ENCODE measurements at regions not wholly inside any gene's neighbourhood (a gene's known extent, or its start where the extent isn't known, plus 50 kb on each side); places are given as distances from the start of the nearest gene placed in this dataset.

DNA sequence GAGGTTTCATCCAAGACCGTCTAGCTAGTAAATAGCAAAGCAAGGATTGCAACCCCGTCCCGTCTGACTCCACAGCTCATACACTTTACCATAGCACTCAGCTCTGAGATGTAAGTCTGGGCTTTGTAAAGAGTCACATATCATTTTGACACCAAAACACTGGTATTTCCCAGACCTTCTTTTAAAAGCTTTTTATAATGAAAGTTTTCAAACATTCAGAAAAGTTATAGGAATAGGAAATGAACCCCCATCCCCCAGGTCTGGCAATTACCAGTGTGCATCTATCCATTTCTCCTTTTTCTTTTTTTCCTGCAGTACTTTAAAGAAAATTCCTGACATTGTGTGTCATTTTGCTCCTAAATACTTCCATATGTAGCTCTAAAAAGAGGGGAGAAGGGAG lies 183.6 kb upstream of the CCND2 start:
- Mint-ChIP-seq H3K27me3 (peaks cover 33% of the 10 kb centered on the region), H3K27ac (ENCODE audit: low read depth) (no peak overlapping the region), H3K9me3 (no peaks in the 10 kb centered on the region), H3K4me3 (no peak overlapping the region), H3K36me3 (ENCODE audit: insufficient read depth) (no peaks in the 10 kb centered on the region), H3K4me1 (no peaks in the 10 kb centered on the region)
- ATAC-seq (replicated peaks; ENCODE audit: extremely low read depth, poor library complexity, severe bottlenecking), result no peak
- DNase-seq (ENCODE audit: low spot score in 2 of 2), result no peak

DNA sequence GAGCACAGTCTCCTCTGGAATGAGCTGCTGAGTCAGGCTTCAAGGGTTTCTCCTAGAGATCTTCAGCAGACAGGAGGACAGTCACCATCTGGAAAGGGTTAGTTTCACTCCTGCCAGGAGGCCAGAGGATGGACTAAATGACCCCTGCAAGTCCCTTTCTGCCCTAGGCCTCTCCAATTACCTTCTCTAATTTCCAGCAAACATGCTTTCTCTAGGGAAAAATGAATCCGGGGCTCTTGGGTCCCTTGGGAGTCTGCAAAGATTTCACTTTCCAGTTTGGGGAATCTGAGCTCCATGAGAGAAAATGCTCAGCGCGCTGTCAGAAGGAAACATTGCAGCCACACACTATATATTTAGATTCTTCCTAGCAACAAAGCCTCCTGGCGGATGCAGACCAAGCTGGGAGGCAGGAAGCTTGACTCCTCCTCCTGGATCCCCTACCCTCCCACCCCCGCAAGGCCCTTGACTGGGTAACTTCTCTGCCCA lies 184.4 kb upstream of the CCND2 start:
- Mint-ChIP-seq H3K4me3 (no peak overlapping the region), H3K9me3 (no peaks in the 10 kb centered on the region), H3K4me1 (no peaks in the 10 kb centered on the region), H3K27me3 (peaks cover 31% of the 10 kb centered on the region), H3K36me3 (ENCODE audit: insufficient read depth) (no peaks in the 10 kb centered on the region), H3K27ac (ENCODE audit: low read depth) (no peak overlapping the region)
- DNase-seq (ENCODE audit: low spot score in 2 of 2) (no peak), ATAC-seq (replicated peaks; ENCODE audit: extremely low read depth, poor library complexity, severe bottlenecking) (no peak)

DNA sequence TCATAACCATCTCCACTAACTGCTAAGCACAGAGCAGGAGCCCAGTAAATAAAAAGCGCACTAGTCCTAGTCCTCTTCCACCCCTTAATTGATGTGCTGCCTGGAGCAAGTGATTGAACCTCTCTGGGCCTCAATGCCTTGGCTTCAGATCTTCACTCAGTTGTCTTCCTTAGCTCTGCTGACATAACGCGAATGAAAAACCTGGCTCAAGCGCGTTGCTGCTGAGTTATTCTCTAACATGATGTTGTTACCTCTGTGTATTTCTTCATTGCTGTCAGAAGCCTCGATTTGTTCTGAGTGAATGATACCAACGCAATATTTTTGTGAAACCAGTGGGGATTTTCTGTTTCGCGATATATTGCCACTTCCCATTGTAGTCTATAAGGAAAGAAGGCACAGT lies 185.1 kb upstream of the CCND2 start:
- ATAC-seq (replicated peaks; ENCODE audit: extremely low read depth, poor library complexity, severe bottlenecking), result no peak
- no peak overlapping the region for H3K4me3 Mint-ChIP-seq
- no peak overlapping the region for H3K27ac Mint-ChIP-seq (ENCODE audit: low read depth)
- H3K9me3 Mint-ChIP-seq, result no peaks in the 10 kb centered on the region
- H3K36me3 Mint-ChIP-seq (ENCODE audit: insufficient read depth), result no peaks in the 10 kb centered on the region
- no peak for DNase-seq (ENCODE audit: low spot score in 2 of 2)
- peaks cover 31% of the 10 kb centered on the region for H3K27me3 Mint-ChIP-seq
- no peaks in the 10 kb centered on the region for H3K4me1 Mint-ChIP-seq

DNA sequence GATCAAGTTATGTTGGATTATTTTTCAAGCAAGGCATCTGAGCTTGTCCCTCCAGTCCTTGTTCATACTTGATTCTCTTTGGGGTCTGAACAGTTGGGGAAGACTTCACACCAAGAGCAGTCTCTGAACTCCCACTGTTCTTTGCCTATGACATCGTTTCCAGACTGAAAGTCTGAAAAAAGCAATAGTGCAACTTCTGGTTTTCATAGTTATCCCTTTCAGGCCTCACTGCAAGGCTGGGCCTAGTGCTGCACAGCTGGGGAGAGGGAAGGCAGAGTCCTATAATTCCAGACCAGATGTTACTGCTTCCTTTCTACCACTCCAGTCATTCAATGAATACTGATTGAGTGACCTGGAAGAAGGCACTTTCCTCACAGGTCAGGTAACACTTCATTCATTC lies 187.1 kb upstream of the CCND2 start:
- no peak overlapping the region for H3K4me3 Mint-ChIP-seq
- H3K36me3 Mint-ChIP-seq (ENCODE audit: insufficient read depth), result no peaks in the 10 kb centered on the region
- no peaks in the 10 kb centered on the region for H3K9me3 Mint-ChIP-seq
- H3K27ac Mint-ChIP-seq (ENCODE audit: low read depth), result no peak overlapping the region
- no peak for DNase-seq (ENCODE audit: low spot score in 2 of 2)
- ATAC-seq (replicated peaks; ENCODE audit: extremely low read depth, poor library complexity, severe bottlenecking), result no peak
- no peaks in the 10 kb centered on the region for H3K4me1 Mint-ChIP-seq
- H3K27me3 Mint-ChIP-seq, result peaks cover 39% of the 10 kb centered on the region

DNA sequence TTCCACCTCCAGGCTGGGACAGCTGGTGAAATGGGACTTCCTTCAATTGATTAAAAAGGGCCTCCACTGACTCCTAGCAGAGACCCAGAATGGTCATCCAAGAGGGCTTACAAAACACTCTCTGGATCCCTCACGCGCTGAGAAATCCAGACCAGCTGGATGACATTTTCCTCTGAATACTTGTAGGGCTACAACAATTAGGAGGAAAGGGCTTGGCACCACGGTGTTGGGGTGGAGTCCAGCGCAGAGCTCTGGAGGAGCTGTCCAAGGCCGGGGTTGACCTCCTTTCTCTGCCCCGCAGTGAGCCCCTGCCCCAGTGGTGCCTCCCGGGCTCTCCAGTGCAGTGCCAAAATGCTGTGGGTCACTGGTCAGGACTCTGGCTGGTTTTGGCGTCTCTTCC lies 189.0 kb upstream of the CCND2 start:
- Mint-ChIP-seq H3K27me3 (peaks cover 31% of the 10 kb centered on the region), H3K9me3 (no peaks in the 10 kb centered on the region)

DNA sequence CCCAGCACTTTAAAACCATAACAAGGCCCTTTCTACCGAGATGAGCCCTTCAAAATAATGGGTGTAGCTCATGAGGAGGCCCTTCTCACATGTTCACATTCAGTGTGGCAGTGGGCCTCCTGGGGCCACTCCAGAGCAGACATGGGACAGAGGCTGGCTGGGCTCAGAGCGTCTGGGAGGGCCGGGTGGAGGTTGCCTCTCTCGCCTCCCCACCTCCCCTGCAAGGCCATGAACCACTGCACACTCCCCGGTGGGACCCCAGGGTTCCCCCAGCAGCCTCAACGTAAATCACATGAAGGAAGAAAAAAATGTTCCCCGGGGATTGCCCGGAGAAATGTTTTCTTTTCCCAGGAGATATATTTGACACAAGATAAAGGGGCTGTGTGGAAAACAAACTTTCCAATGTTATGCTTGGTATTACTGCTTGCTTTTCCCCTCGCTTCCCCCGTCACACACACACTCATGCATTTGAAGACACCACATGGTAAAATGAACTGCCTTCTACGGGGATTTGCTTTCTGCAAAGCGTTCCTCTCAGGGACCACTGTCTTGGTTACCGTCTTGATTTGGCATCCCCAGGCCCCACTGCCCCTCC lies 190.7 kb upstream of the CCND2 start:
- Mint-ChIP-seq H3K4me1 (no peaks in the 10 kb centered on the region), H3K36me3 (ENCODE audit: insufficient read depth) (no peaks in the 10 kb centered on the region)

More for the DNA sequence above, 189.0 kb upstream of the CCND2 start:
- ATAC-seq (replicated peaks; ENCODE audit: extremely low read depth, poor library complexity, severe bottlenecking) (no peak), DNase-seq (ENCODE audit: low spot score in 2 of 2) (no peak)
- H3K36me3 Mint-ChIP-seq (ENCODE audit: insufficient read depth), result no peaks in the 10 kb centered on the region
- no peaks in the 10 kb centered on the region for H3K4me1 Mint-ChIP-seq
- H3K4me3 Mint-ChIP-seq, result no peak overlapping the region
- H3K27ac Mint-ChIP-seq (ENCODE audit: low read depth), result no peak overlapping the region

DNA sequence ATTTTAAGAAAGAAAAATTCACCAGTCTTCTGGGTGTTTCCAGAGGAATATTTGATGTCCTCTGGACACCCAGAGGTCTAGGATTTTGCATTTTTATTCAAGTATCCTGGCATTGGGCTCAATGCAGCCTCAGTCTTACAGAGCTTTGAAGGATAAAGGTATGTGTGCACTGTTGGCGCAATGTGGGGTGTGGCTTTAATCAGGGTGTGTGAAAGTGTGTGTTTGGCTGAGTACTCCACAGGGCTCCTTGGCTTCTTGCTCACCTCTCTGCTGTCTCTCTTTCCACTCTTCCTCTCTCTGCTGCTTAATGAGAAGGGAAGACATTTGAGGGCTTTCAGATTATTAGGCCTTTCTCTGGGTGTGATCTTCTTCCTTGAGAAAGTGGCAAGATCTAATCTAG lies 193.3 kb upstream of the CCND2 start:
- no peak overlapping the region for H3K4me3 Mint-ChIP-seq
- H3K36me3 Mint-ChIP-seq (ENCODE audit: insufficient read depth), result no peaks in the 10 kb centered on the region
- H3K4me1 Mint-ChIP-seq, result no peaks in the 10 kb centered on the region
- ATAC-seq (replicated peaks; ENCODE audit: extremely low read depth, poor library complexity, severe bottlenecking) (no peak), DNase-seq (ENCODE audit: low spot score in 2 of 2) (no peak)
- H3K27me3 Mint-ChIP-seq, result peaks cover 73% of the 10 kb centered on the region
- H3K9me3 Mint-ChIP-seq, result peaks cover 5% of the 10 kb centered on the region
- H3K27ac Mint-ChIP-seq (ENCODE audit: low read depth), result no peak overlapping the region

More for the DNA sequence above, 190.7 kb upstream of the CCND2 start:
- peaks cover 5% of the 10 kb centered on the region for H3K9me3 Mint-ChIP-seq
- DNase-seq (ENCODE audit: low spot score in 2 of 2) (no peak), ATAC-seq (replicated peaks; ENCODE audit: extremely low read depth, poor library complexity, severe bottlenecking) (no peak)
- H3K4me3 Mint-ChIP-seq, result no peak overlapping the region
- H3K27ac Mint-ChIP-seq (ENCODE audit: low read depth), result no peak overlapping the region
- H3K27me3 Mint-ChIP-seq, result peaks cover 47% of the 10 kb centered on the region

DNA sequence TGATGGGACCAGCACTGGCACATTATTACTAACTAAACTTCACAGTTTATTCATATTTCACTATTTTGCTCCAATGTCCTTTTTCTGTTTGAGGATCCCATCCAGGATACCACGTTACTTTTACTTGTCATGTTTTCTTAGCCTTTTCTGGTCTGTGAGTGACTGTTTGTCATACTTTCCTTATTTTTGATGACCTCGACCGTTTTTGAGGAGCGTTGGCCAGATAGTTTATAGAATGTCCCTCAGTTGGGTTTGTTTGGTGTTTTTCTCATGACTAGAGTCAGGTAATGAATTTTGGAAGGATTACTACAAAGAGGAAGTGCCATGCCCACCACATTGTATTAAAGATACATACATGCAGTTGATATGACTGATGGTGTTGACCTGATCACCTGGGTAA lies 199.4 kb upstream of the CCND2 start:
- Mint-ChIP-seq H3K27ac (ENCODE audit: low read depth) (no peak overlapping the region), H3K9me3 (peaks cover 5% of the 10 kb centered on the region), H3K36me3 (ENCODE audit: insufficient read depth) (no peaks in the 10 kb centered on the region), H3K4me1 (no peaks in the 10 kb centered on the region), H3K4me3 (no peak overlapping the region), H3K27me3 (peaks cover 65% of the 10 kb centered on the region)
- ATAC-seq (replicated peaks; ENCODE audit: extremely low read depth, poor library complexity, severe bottlenecking), result no peak
- DNase-seq (ENCODE audit: low spot score in 2 of 2), result no peak

DNA sequence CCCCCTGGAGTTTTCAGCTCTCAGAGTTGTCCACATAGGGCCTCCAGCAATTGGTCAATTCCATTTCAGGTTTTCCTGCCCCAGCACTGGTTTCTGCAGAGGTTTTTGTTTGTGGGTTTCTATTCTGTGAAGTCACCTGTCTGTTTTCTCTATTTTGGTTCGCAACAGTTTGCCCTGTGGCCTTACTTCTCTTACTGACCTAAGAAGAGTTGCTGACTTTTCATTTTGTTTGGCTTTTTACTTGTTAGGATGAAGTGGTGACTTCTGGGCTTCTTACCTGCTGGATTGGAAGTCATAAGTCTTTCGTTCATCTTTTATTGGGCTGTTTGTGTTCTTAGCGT lies 196.4 kb upstream of the PARP11 start:
- Mint-ChIP-seq H3K36me3 (ENCODE audit: insufficient read depth) (no peaks in the 10 kb centered on the region), H3K27ac (ENCODE audit: low read depth) (no peak overlapping the region), H3K27me3 (peaks cover 22% of the 10 kb centered on the region), H3K4me1 (no peaks in the 10 kb centered on the region), H3K4me3 (no peak overlapping the region), H3K9me3 (no peaks in the 10 kb centered on the region)
- no peak for DNase-seq (ENCODE audit: low spot score in 2 of 2)
- no peak for ATAC-seq (replicated peaks; ENCODE audit: extremely low read depth, poor library complexity, severe bottlenecking)

DNA sequence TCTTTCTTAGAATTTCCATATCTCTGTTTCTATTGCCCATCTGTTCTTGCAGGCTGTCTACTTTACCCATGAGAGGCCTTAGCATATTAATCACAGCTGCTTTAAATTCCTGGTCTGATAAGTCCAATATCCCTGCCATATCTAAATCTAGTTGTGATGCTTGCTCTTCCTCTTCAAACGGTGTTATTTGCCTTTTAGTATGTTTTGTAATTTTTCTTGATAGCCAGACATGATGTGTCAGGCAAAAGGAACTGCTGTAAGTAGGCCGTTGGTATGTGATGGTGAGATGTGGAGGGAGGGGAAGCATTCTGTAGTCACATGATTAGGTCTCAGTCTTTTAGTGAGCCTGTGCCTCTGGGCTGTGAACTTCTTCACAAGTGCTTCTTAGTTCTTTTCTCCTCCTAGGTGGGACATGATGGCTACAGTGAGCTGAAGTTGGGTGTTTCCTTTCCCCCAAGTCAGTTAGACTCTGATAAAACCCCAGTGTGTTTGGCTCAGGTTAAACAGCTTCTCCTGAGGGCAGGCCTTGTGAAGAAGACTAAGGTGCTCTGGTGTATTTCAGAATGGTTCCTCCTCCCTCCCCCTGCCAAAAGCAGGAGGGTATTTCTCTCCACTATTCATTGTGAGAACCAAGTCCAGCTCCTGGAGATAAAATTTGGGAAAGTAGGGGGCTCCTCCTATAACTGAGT lies 195.9 kb upstream of the PARP11 start:
- Mint-ChIP-seq H3K4me3 (no peak overlapping the region), H3K27me3 (peaks cover 17% of the 10 kb centered on the region), H3K27ac (ENCODE audit: low read depth) (no peak overlapping the region), H3K36me3 (ENCODE audit: insufficient read depth) (no peaks in the 10 kb centered on the region), H3K9me3 (no peaks in the 10 kb centered on the region), H3K4me1 (no peaks in the 10 kb centered on the region)
- ATAC-seq (replicated peaks; ENCODE audit: extremely low read depth, poor library complexity, severe bottlenecking) (no peak), DNase-seq (ENCODE audit: low spot score in 2 of 2) (no peak)

DNA sequence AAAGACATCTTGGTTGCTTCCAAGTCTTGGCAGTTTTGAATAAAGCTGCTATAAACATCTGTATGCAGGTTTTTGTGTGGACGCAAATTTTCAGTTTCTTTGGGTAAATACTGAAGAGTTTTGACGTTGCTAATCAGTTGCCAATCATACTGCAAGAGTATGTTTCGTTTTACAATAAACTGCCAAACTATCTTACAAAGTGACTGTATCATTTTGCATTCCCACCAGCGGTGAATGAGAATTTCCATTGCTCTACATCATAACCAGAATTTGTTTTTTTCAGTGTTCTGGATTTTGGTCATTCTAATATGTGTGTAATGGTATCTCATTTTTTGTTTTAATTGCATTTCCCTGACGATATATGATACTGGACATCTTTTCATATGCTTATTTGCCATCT lies 190.8 kb upstream of the PARP11 start:
- no peak for ATAC-seq (replicated peaks; ENCODE audit: extremely low read depth, poor library complexity, severe bottlenecking)
- Mint-ChIP-seq H3K36me3 (ENCODE audit: insufficient read depth) (peaks cover 2% of the 10 kb centered on the region), H3K27me3 (peaks cover 9% of the 10 kb centered on the region), H3K9me3 (no peaks in the 10 kb centered on the region), H3K27ac (ENCODE audit: low read depth) (no peak overlapping the region), H3K4me3 (no peak overlapping the region), H3K4me1 (no peaks in the 10 kb centered on the region)
- DNase-seq (ENCODE audit: low spot score in 2 of 2), result no peak

DNA sequence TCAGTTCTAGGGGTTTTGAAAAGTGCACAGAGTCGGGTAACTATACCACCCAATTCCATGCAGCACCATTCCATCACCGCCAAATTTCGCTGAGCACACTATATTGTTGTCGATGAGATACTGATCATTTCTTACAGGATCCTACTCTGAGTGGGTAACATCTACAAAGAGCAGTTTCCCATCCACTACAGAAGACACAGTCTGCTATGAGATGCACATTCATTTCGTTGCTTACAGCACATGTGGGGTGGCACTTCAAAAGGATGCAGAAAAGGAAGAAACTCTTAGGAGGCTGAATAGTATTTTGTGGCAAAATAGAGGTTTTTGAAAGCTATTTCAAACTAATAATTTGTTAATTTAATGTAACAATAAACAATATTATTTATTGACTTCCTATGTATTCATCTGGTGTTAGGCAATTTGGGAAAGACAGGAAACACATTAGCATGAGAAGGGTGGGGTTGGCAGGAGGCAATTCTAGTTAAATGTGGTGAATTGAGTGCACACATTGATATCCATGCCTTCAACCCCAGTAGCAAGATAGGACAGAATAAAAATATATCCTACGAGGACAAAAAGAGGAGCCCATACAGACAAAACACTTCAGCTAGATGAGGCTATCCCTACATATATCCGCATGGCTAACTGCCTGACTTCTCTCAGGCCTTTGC lies 186.8 kb upstream of the PARP11 start:
- Mint-ChIP-seq H3K4me3 (no peak overlapping the region), H3K27me3 (peaks cover 17% of the 10 kb centered on the region), H3K27ac (ENCODE audit: low read depth) (no peak overlapping the region), H3K9me3 (no peaks in the 10 kb centered on the region), H3K4me1 (no peaks in the 10 kb centered on the region), H3K36me3 (ENCODE audit: insufficient read depth) (peaks cover 2% of the 10 kb centered on the region)
- ATAC-seq (replicated peaks; ENCODE audit: extremely low read depth, poor library complexity, severe bottlenecking) (no peak), DNase-seq (ENCODE audit: low spot score in 2 of 2) (no peak)

Data from central memory CD8-positive, alpha-beta T cell (primary cell).